Stimulated activated CD8-positive, alpha-beta memory T cell treated with anti-CD3 and anti-CD28 coated beads, Interleukin-4, amount 100 ng/mL, for 24 hours (primary cell): ENCODE measurements at regions not wholly inside any gene's neighbourhood (a gene's known extent, or its start where the extent isn't known, plus 50 kb on each side); places are given as distances from the start of the nearest gene placed in this dataset.
"Not testable (repeated sequence)": the region's sequence is repeated elsewhere in the genome, so short reads cannot be mapped to it uniquely, and the experiment has no call there.

ENCODE experiments used
- DNase-seq: peaks from one replicate; pipeline ENCODE4 v3.0.0-alpha.2; 2020; ENCODE audit warnings: low read depth

DNA sequence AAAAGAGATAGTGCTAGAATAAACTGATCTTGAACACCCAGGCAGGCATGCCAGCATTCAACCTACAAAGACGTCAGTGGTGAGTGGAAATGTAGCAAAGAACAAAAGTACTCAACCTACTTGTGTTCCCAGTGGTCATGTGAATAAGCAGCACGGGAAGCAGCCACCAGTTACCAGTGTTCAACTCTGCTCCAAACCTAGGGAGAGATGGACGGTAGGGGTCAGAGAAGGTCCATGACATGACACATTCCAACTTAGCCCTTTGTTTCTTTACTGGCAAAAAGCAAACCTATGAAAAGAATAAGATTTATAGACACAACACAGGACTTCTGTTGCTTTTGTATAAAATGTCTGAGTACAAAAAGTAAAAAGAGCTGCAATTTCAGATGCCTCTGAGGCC, 511.4 kb downstream of the XPNPEP1 start:
- DNase-seq = no peak

DNA sequence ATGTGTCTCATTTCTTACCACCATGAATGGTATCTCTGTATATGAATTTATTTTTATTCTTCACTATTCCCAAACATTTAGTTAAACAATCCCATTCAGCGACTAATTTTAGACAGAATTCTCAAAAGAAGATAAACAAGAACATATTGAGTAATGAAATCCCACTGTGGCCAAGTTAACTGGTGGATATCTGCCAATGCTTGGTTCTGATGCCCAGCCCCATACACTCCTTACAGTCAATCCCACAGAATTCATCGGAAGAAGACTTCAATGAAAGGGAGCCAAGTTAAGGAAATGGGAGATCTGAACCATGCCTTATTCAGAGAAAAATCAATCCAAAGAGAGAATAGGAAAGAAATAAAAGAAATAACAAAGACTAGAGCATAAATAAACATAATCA, 518.0 kb downstream of the XPNPEP1 start:
- no peak for DNase-seq

DNA sequence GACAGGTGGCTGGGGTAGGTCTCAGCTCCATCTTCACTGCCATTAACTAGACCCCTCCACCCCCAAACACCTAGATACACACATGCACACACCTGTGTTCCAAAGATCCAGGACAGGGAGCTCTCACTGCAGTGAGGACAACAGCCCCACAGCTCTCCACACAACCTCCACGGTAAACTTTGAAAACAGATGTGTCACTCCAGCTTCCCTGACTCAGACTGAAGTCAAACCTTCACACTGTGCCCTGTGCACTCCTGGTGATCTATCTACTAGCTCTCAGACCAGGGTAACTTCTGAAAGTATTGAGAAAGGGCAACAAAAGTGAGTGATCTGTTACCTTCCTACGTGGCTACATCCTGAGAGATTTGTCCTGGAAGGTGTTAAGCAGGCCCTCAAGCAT, 519.8 kb downstream of the XPNPEP1 start:
- DNase-seq = no peak

DNA sequence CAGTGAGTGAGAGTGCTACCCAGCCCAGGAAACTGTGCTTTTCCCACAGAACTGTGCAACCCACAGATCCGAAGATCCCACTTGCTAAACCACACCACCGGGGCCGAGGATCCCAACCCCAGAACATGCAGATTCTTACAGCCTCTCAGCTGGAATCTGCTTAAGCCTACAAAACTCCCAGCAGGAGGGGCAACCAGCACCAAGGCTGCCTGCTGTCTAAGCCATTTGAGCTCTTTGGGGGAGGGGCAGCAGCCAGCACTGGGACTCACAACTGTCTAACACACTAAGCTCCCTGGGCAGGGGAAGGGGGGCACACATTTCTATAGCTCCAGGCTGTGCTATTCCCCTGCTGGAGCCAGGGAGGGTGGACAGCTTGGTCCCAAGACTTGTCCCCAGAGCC, 529.9 kb downstream of the XPNPEP1 start:
- DNase-seq = no peak

DNA sequence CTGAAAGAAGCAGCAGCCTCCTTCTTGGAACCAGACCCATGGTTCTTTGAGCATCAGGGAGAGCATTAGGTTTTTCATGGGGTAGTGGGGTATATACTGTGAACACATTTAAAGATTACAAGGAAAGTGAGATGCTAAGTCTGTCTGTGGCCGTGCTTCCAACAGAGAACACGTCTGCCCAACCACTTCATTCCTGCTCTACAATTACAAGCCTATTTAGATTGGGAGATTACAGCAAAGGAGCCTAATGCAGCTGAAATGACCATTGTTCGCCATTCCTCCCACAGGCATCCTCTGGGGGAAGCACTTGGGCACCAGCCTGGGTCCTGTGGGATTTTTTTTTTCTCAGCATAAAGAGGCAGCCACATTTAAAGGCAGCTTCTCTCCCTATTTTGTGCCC, 536.4 kb downstream of the XPNPEP1 start:
- DNase-seq = no peak

DNA sequence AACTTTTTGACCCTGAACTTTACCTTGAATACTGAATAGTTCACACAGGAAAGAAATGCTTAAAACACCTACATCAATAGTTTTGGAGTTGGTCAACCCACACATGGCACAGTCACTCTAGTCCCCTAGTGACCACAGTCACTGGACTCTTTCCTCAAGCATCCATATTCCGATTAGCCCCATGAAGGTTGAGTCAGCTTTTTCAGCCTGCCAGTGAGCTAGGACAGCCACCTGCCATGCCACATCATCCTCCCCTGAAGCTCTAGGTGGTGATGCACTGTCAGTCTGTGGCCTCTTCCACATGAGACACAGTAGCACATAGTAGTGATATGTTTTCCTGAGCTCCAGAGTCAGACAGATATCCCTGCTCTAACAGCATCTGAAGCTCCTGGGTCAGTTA, 537.2 kb downstream of the XPNPEP1 start:
- DNase-seq = no peak

DNA sequence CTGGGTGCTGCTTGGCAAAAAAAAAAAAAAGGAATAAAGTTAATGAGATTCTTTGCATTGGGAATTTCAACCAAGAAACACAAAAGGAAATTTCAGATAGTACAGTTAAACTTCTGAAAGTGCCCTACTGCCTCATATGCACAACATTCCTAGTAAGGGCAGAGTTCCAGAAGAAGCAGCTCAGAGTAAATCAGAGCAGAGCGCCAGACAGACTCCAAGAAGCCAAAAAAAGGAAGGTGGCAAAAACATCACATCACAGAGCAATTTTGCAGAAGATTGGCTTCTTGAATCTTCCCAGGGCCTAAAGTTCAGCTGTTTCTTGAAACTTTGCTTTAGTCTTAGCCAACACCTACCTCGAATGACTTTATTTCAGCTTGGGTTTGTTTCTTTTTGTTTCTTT, 544.1 kb downstream of the XPNPEP1 start:
- DNase-seq = no peak

DNA sequence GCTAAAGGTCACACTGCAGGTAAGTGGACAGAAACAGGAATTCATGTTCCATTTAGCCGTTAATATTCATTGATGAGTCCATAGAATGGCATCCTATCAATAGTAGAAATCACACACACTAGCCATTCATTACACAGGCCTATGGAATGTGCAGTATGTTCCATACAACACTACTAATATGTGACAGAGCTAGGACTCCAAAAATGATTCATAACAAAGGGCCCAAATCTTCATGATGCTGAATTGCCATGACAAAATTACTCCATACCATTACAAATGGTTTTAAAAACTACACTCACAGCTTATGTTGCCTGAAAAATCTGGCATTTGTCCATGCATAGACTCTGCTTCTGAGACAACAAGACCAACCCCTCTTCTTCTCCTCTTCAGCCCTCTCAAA, 549.1 kb downstream of the XPNPEP1 start:
- no peak for DNase-seq

DNA sequence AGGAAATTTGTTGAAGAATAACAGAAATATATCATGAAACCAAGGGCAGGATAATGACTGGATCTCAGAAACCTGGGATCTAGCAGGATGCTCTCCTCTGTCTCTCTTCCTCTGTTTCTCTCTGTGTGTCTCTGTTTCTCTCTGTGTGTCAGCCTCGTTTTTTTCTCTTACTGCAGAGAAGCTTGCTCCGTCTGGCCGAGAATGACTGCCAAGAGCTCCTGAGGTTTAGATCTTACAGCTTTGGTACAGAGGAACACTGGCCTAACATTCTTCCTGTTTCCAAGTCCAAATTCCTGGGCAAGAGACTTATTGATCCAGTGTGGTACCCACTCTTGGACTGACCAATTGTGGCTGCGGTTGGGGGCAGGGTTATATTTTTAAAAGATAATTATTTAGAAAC, 564.0 kb downstream of the XPNPEP1 start:
- DNase-seq = no peak

DNA sequence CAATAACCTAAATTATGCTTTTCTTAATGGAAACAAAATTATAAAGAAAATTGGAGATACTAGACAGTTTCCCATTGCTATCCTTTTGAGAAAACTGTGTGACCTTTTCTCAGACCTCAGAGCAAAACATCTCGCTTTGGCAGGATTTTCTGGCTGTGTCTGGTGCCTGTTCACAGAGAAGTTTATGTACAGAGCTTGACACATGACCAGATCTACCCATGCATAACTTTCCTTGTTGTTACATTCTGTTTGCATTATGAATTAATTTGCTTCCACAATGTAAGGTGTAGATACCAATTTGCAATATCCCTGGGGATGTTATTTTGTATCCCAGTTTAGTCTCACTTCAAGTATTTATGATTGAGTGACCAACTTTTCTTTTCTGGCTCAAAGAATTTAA, 565.0 kb downstream of the XPNPEP1 start:
- no peak for DNase-seq

DNA sequence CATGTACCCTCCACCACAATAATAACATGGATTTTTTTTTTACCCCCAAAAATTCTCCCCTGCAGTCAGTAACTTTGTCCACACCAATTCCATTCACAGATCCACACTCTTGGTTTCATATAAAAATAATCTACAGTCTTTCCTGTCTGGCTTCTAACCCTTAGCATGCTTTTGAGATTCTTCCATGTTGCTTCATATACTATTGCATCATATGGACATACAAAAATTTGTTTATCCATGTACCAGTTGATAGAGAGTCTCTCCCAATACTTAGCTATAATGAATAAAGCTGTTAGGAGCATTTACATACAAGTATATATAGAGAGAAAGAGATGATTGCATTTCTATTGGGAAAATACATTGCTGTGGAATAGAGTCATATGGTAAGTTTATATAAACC, 575.0 kb downstream of the XPNPEP1 start:
- no peak for DNase-seq

DNA sequence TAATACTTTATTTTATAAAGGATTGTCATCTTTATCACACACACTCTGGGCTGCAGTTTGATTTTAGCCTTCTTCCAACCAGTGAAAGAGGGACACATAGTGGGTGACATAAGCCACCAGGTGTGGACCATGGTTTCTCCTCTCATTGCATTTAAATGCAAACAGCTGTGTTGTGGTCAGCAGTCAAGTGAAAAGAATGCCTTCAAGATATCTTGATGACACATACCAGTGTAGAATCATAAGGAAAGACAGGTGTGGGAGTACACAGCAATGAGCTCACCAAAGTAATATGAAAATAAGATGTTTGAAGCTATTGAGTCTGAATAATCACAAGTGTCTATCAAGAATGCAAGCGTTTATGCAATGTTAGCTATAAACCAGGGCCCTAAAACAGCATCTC, 580.0 kb downstream of the XPNPEP1 start:
- no peak for DNase-seq

DNA sequence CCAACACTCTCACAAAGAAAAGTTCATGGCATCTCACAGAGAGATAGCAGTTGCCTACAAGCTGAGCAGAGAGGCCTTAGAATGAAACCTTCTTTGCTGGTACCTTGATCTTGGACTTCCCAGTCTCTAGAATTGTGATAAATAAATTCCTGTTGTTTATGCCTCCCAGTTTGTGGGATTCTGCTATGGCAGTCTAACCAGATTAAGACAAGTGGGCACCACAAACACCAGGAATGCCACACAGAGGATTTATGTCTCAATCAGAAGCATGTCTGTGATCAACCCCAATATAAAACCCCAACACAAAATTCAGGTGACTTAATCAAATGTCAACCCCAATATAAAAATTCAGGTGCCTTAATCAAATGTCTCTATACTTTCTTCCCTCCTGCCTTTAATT, 581.3 kb downstream of the XPNPEP1 start:
- DNase-seq = no peak

DNA sequence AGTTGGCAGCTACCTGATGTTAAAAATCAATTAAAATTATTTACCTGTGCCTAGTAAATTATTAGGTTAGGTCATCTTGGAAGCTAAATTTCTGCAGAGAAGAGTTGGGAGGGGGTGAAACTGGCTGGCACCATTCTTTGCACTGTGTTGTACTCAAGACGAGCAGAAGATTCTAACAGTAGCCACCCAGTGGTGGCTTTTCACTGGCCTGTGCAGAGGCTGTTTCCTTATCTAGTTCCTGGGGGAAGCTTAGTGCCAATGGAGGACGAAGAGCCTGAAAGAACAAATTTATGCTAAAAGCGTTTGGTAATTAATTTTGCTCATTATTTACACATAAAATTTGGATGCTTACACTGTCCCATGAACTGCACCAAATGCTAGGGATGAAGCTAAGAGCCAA, 595.3 kb downstream of the XPNPEP1 start:
- DNase-seq = no peak

DNA sequence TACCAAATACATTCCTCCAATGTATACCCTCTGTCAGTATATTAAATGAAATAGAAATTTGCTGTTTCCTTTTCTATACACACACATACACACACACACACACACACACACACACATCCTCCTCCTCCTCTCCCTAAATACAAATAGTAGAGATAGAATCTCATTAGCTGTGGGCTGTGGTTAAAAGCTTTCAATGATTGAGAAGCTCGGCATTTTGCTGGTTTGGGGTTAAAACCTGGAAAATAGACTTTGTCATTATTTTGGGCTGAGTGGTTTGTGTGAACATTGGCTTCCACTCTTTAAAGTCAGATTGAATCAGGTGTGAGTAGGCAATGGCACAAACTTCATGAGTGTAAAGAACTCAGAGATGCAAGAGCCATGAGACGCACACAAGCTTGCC, 596.0 kb downstream of the XPNPEP1 start:
- no peak for DNase-seq

DNA sequence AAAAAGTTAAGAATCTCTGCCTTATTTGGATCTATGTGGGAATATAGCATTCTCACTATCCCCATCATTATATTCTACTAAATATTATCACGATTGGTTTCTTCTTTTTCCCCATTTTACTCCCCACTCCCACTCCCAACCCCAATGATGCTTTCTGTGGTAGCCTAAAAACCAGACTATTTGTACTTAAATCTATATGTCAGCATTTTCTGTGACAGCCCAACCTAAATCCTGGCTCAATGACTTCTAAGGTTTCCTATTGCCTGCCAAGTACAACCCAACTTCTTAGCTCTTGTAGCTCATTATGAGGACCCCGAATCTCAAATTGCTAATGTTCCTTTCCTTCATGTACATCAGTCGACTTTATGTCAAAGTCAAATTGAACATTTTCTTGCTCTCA, 598.6 kb downstream of the XPNPEP1 start:
- DNase-seq = no peak

DNA sequence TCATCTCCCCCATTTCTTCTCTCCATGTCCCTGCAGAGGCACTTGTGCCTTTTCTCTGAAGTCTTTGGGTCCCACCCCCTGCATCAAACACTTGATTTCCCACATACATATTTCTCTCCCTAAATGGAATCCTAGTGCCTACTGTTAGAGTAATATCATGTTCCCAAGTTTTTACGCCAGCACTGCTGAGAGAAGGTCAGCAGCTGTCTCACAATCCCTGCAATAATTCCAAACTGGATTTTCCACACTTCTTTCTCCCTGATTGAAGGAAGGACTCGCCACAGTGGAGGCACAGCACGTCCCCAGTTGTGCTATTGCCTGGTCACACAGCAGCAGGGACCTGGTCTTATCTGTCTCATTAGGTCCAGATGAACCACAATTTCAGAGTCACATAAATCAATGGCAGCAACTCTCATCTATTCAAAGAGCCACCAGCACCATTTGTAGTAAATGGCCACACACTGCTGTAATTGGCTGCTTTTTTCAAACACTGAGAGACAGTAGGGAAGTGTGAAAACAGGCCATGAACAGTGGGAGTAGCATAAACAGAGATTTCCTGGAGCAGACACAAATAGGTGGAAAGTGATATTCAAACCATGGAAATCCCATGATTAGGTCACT, 605.5 kb downstream of the XPNPEP1 start:
- DNase-seq = no peak

DNA sequence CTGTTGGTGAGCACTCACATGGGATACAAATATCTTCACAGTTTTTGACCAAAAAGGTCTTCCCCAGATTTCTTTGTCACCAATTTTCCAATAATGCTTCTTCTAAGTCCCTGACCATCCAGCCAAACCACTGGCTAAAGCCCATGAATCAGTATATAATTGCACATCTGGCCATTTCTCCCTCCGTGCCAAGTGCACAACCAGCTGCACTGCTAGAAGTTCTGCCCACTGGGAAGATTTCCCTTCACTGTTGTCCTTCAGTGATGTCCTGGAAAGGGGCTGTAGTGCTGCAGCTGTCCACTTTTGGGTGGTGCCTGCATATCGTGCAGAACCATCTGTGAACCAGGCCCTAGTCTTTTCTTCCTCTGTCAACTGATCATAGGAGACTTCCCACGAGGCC, 609.3 kb downstream of the XPNPEP1 start:
- DNase-seq = not testable (repeated sequence)

DNA sequence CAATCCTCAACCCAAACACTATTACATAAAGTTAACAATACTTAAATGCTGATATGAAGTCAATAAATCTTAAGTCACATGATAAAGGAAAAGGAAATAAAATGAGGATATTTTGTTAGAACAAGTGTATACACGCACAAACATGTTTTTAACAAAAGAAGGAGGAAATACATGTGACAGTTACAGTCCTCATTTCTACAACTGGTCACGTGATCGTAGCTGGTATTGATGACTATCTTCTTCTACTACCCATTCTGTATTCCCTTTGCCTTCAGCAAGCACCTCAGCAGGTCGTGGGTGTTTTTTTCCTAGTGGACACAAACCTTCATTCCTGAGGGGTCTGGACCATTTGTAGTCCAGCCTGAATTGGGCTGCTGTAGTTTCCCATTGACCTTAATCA, 610.8 kb downstream of the XPNPEP1 start:
- not testable (repeated sequence) for DNase-seq

DNA sequence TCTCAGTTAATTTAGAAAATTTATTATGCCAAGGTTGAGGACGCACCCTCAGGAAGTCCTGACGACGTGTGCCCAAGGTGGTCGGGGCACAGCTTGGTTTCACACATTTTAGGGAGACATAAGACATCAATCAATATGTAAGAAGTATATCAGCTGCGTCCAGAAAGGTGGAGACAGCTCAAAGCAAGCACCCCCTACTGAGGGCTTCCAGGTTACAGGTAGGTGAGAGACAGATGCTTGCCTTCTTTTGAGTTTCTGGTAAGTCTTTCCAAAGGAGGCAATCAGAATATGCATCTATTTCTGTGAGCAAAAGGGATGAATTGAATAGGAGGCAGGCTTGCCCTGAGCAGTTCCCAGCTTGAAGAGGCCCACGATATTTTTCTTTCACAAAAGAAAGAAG, 614.3 kb downstream of the XPNPEP1 start:
- no peak for DNase-seq

DNA sequence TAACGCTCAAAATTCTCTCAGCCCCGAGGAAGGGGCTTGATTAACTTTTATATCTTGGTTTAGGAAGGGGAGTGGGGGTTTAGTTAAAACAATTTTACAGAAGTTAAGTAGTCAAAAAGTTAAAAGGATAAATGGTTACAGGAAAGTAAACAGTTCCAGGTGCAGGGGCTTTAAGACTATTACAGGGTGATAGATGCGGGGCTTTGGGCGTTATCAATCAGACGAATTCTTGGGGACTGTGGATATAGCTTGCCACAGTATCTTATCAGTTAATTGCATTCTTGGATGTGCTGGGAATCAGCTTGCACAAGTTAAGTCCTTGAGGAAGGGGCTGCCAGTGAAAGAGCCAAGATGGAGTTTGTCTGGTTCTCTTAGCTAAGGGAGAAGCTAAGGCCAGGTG, 616.2 kb downstream of the XPNPEP1 start:
- DNase-seq = not testable (repeated sequence)

DNA sequence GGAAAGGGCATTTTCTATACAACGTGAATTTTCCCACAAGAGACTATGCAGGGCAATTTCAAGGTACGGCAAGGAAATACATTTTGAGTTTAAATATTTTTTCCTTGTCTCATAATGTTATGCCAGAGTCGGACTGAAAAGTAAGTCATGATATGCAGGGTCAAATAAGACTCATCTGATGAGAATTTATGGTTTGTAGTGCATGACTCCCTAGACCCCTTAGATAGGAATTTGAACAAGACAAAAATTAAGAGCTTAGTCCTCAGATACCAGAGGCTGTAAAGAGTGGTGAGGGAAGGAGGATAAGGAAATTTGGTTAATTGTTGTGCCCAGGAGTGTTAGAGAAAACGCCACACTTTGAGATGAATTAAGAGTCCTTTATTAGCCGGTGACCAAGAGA, 616.6 kb downstream of the XPNPEP1 start:
- DNase-seq = no peak

DNA sequence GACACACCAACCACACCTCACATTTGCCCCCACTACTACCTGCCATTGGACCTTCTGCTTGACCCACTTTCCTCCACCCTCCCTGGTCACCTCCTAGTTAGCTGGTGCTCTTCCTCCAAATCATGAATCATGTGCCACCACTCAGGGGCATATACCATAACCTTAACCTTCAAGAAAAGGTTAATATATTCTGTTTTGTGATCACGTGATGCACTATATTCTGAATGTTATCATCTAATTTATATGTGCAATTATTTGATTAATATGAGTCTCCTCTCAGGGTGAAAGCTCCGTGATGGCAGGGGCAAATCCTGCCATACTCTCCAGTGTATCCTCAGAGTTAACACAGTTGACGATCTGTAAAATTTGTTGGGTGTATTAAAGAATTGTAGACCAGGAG, 635.5 kb downstream of the XPNPEP1 start:
- DNase-seq = no peak

DNA sequence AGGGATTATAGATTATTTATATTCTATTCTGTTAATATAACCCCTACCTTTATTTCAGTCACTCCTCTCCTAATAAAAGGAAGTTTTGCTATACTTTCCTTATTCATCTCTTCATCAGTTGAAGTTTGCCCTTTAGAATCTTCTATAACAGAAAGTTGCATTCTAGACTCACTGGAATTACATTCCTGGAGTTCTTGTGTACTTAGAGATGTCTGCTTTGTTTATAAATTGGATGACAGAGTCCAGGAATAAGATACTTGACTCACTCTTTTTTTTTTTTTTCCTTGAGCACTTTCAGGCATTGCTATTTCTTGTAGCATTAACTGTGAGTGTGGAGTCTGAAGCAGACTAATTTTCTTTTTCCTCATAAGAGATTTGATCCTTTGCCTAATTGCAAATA, 640.8 kb downstream of the XPNPEP1 start:
- DNase-seq = no peak

DNA sequence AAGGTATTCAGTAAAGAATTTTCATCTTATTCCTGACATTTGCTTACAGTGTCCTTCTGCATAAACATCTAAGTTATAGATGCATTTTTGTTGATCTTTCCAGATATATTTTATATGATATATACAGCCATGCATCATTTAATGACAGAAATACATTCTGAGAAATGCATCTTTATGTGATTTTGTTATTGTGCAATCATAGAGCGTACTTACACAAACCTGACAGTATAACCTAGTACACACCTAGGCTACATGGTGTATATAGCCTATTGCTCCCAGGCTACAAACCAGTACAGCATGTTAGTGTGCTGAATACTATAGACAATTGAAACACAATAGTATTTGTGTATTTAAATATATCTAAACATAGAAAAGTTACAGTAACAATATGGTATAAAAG, 642.0 kb downstream of the XPNPEP1 start:
- no peak for DNase-seq
